Right atrium auricular region (tissue), 2 donors: ENCODE measurements at regions not wholly inside any gene's neighbourhood (a gene's known extent, or its start where the extent isn't known, plus 50 kb on each side); places are given as distances from the start of the nearest gene placed in this dataset.
"Not testable (repeated sequence)": the region's sequence is repeated elsewhere in the genome, so short reads cannot be mapped to it uniquely, and the experiment has no call there.

ENCODE experiments used
- DNase-seq: peaks from one replicate; pipeline ENCODE4 v3.0.0-alpha.2; 2019; ENCODE audit warnings: low spot score
- H3K27ac ChIP-seq, 2 donors: fragments of 200-600 bp; sonication (generic); 1 replicate in 1 of 2; 2 replicates in 1 of 2; pipeline ENCODE4 v1.5.1; 2016 to 2019
- H3K27me3 ChIP-seq, 2 donors: fragments of 200-600 bp; sonication (generic); one replicate each; pipeline versions ENCODE4 v1.5.1 to v1.6.0; 2017 to 2019
- H3K36me3 ChIP-seq: fragments of 200-600 bp; sonication (generic); one replicate; pipeline ENCODE4 v1.5.1; 2016
- H3K4me1 ChIP-seq, 2 donors: fragments of 200-600 bp; sonication (generic); one replicate each; pipeline versions ENCODE4 v1.5.1 to v1.6.0; 2017 to 2019
- H3K4me3 ChIP-seq, 2 donors: fragments of 200-600 bp; sonication (generic); 1 replicate in 1 of 2; 2 replicates in 1 of 2; pipeline ENCODE4 v1.5.1; 2017 to 2019; ENCODE audit warnings: mild to moderate bottlenecking in 1 of 2, moderate library complexity in 1 of 2
- H3K9me3 ChIP-seq, 2 donors: fragments of 200-600 bp; sonication (generic); one replicate each; pipeline ENCODE4 v1.5.1; 2019
- TF ChIP-seq, protein P1 (sequence below), 2 donors: fragments of 200-600 bp; sonication (generic); IDR thresholded peaks; one replicate each; pipeline ENCODE4 v1.5.1; 2019; ENCODE audit warnings: antibody characterized with exemption in 2 of 2

DNA sequence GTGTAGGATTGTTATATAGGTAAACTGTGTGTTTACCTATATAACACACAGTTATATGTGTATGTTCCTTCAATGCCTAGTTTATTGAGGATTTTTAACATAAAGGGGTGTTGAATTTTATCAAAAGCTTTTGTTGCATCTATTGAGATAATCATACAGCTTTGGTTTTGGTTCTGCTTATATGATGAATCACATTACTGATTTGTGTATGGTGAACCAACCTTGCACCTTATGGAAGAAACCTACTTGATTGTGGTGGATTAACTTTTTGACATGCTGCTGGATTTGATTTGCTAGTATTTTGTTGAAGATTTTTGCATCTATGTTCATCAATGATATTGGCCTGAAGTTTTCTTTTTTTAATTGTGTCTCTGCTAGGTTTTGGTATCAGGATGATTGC lies 194.9 kb downstream of the TMEM167A start:
- DNase-seq: no peak
- TF ChIP-seq, protein P1, sequence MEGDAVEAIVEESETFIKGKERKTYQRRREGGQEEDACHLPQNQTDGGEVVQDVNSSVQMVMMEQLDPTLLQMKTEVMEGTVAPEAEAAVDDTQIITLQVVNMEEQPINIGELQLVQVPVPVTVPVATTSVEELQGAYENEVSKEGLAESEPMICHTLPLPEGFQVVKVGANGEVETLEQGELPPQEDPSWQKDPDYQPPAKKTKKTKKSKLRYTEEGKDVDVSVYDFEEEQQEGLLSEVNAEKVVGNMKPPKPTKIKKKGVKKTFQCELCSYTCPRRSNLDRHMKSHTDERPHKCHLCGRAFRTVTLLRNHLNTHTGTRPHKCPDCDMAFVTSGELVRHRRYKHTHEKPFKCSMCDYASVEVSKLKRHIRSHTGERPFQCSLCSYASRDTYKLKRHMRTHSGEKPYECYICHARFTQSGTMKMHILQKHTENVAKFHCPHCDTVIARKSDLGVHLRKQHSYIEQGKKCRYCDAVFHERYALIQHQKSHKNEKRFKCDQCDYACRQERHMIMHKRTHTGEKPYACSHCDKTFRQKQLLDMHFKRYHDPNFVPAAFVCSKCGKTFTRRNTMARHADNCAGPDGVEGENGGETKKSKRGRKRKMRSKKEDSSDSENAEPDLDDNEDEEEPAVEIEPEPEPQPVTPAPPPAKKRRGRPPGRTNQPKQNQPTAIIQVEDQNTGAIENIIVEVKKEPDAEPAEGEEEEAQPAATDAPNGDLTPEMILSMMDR (IDR thresholded peaks at IDR 0.05): no peak
- H3K4me3 ChIP-seq: no peak overlapping the region
- no peaks in the 10 kb centered on the region for H3K36me3 ChIP-seq
- peaks cover 6 to 23% of the 10 kb centered on the region in 2 donors for H3K9me3 ChIP-seq
- no peak overlapping the region for H3K27ac ChIP-seq
- no peaks in the 10 kb centered on the region for H3K4me1 ChIP-seq
- no peaks in the 10 kb centered on the region for H3K27me3 ChIP-seq

DNA sequence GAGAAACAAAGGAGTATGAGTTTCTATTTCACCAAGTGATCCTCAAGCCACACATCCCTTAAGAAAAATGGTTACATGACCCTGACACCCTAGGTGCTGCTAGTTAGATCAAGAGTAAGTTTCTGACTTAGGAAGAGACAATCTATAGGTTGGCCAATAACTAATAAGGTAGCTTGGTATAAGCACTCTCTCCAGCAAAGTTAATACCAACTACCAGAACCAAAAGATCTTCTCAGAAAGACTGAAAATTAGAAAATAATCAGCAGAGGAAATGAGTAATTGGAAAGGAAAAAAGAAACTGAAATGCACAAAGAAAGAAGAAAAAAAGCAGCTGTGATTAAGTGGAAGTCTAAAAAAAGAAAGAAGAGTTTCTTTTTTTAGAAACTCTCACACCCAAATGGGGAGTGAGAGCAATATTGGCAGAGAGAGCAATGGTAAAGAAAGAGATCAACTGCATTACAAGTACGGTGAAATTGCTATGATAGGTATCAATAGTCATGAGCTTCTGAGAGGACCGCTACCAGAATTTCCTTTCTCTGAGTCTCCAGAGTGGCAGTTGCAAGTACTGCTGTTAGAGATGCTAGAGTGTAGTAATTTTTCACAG lies 195.5 kb downstream of the TMEM167A start:
- no peak for DNase-seq
- H3K27ac ChIP-seq: no peak overlapping the region
- peaks cover 6 to 23% of the 10 kb centered on the region in 2 donors for H3K9me3 ChIP-seq
- no peaks in the 10 kb centered on the region for H3K36me3 ChIP-seq
- H3K4me3 ChIP-seq: no peak overlapping the region
- no peaks in the 10 kb centered on the region for H3K27me3 ChIP-seq
- TF ChIP-seq, protein P1 (IDR thresholded peaks at IDR 0.05): no peak
- no peaks in the 10 kb centered on the region for H3K4me1 ChIP-seq

- TF ChIP-seq, protein P1 (IDR thresholded peaks at IDR 0.05): no peak
- no peak for DNase-seq
- H3K9me3 ChIP-seq: peaks cover 6 to 23% of the 10 kb centered on the region in 2 donors
These were observed 198.1 kb downstream of the TMEM167A start for GRCh38 chr5:82879089-82879488.

GRCh38 chr5:82873452-82873851 lies 203.7 kb downstream of the TMEM167A start:
- Histone ChIP-seq H3K27me3 (no peaks in the 10 kb centered on the region), H3K4me1 (no peaks in the 10 kb centered on the region), H3K27ac (no peak overlapping the region), H3K4me3 (no peak overlapping the region), H3K9me3 (peaks cover 0 to 2% of the 10 kb centered on the region in 2 donors), H3K36me3 (no peaks in the 10 kb centered on the region)
- TF ChIP-seq, protein P1 (IDR thresholded peaks at IDR 0.05): no peak
- no peak for DNase-seq

More at GRCh38 chr5:82879089-82879488, 198.1 kb downstream of the TMEM167A start:
- Histone ChIP-seq H3K27me3 (no peaks in the 10 kb centered on the region), H3K4me1 (no peaks in the 10 kb centered on the region), H3K27ac (no peak overlapping the region), H3K36me3 (no peaks in the 10 kb centered on the region), H3K4me3 (no peak overlapping the region)

GRCh38 chr5:82872321-82873288 lies 204.6 kb downstream of the TMEM167A start:
- H3K27me3 ChIP-seq, H3K36me3 ChIP-seq, DNase-seq, H3K4me3 ChIP-seq, H3K9me3 ChIP-seq, H3K4me1 ChIP-seq, H3K27ac ChIP-seq: not testable (repeated sequence)

DNA sequence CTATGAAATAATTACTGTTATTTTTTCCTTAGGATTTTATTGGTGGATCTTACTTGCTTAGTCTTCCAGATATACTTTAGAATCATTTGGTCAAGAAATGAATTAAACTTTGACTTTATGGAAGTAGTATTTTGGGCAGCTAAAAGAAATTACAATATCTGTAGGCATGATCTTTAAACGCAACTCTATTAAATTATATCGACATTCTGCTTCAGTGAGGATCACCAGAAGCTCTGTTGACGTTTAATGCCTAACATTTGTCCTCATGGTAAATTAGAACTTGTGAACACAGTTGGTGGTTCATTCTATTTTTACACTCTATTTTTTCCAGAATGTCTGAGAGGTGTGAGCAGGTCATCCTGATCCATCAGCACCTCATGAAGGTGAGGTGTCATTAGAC lies 211.6 kb downstream of the TMEM167A start:
- no peaks in the 10 kb centered on the region for H3K36me3 ChIP-seq
- H3K27me3 ChIP-seq: no peaks in the 10 kb centered on the region
- no peaks in the 10 kb centered on the region for H3K4me1 ChIP-seq
- no peak overlapping the region for H3K27ac ChIP-seq
- H3K9me3 ChIP-seq: no peaks in the 10 kb centered on the region
- TF ChIP-seq, protein P1 (IDR thresholded peaks at IDR 0.05): no peak
- no peak for DNase-seq
- no peak overlapping the region for H3K4me3 ChIP-seq
